ENCODE measurements at regions not wholly inside any gene's neighbourhood (a gene's known extent, or its start where the extent isn't known, plus 50 kb on each side); places are given as distances from the start of the nearest gene placed in this dataset.

- H3K9ac ChIP-seq (ENCODE audit: low read depth, low read length), result peak overlapping the region; percentile 63; the same call in 1 of the 2 replicates
- H3K4me1 ChIP-seq (ENCODE audit: insufficient read depth, low read length), result peaks cover 3% of the 10 kb centered on the region
- no peaks in the 10 kb centered on the region for H3K9me3 ChIP-seq (ENCODE audit: control insufficient read depth, insufficient read depth, low read length)
- no peaks in the 10 kb centered on the region for H3K36me3 ChIP-seq (ENCODE audit: insufficient read depth, low read length)
These were observed 120.7 kb upstream of the JUN start for GRCh38 chr1:58904299-58905125.

GRCh38 chr1:58905126-58905490 is 121.3 kb upstream of the JUN start:
- no peaks in the 10 kb centered on the region for H3K9me3 ChIP-seq (ENCODE audit: control insufficient read depth, insufficient read depth, low read length)
- H3K36me3 ChIP-seq (ENCODE audit: insufficient read depth, low read length), result no peaks in the 10 kb centered on the region
- H3K4me1 ChIP-seq (ENCODE audit: insufficient read depth, low read length), result peaks cover 3% of the 10 kb centered on the region
- H3K9ac ChIP-seq (ENCODE audit: low read depth, low read length), result no peak overlapping the region

GRCh38 chr1:58905628-58906221 is 121.9 kb upstream of the JUN start:
- no peak overlapping the region for H3K9ac ChIP-seq (ENCODE audit: low read depth, low read length)
- no peaks in the 10 kb centered on the region for H3K9me3 ChIP-seq (ENCODE audit: control insufficient read depth, insufficient read depth, low read length)
- H3K4me1 ChIP-seq (ENCODE audit: insufficient read depth, low read length), result peaks cover 3% of the 10 kb centered on the region
- H3K36me3 ChIP-seq (ENCODE audit: insufficient read depth, low read length), result no peaks in the 10 kb centered on the region

- peaks cover 8% of the 10 kb centered on the region for H3K4me1 ChIP-seq (ENCODE audit: insufficient read depth, low read length)
- H3K36me3 ChIP-seq (ENCODE audit: insufficient read depth, low read length), result no peaks in the 10 kb centered on the region
These were observed 123.6 kb upstream of the JUN start for GRCh38 chr1:58907398-58907797.

GRCh38 chr1:58908561-58909560 is 125.0 kb upstream of the JUN start:
- Histone ChIP-seq H3K9ac (ENCODE audit: low read depth, low read length) (no peak overlapping the region), H3K36me3 (ENCODE audit: insufficient read depth, low read length) (no peaks in the 10 kb centered on the region), H3K4me1 (ENCODE audit: insufficient read depth, low read length) (peaks cover 8% of the 10 kb centered on the region; the same call in 1 of the 2 replicates), H3K9me3 (ENCODE audit: control insufficient read depth, insufficient read depth, low read length) (no peaks in the 10 kb centered on the region)

More at GRCh38 chr1:58907398-58907797, 123.6 kb upstream of the JUN start:
- H3K9ac ChIP-seq (ENCODE audit: low read depth, low read length), result no peak overlapping the region
- H3K9me3 ChIP-seq (ENCODE audit: control insufficient read depth, insufficient read depth, low read length), result no peaks in the 10 kb centered on the region

- Histone ChIP-seq H3K36me3 (ENCODE audit: insufficient read depth, low read length) (no peaks in the 10 kb centered on the region), H3K9me3 (ENCODE audit: control insufficient read depth, insufficient read depth, low read length) (peaks cover under 1% of the 10 kb centered on the region; the same call in 1 of the 2 replicates), H3K4me1 (ENCODE audit: insufficient read depth, low read length) (peaks cover 8% of the 10 kb centered on the region; the same call in 1 of the 2 replicates), H3K9ac (ENCODE audit: low read depth, low read length) (no peak overlapping the region)
These were observed 126.3 kb upstream of the JUN start for GRCh38 chr1:58909914-58910681.

GRCh38 chr1:58911841-58912499 is 128.1 kb upstream of the JUN start:
- Histone ChIP-seq H3K9me3 (ENCODE audit: control insufficient read depth, insufficient read depth, low read length) (peaks cover 3% of the 10 kb centered on the region; the same call in 1 of the 2 replicates), H3K9ac (ENCODE audit: low read depth, low read length) (no peak overlapping the region), H3K4me1 (ENCODE audit: insufficient read depth, low read length) (0 out of 2 replicates have a peak, but pooled peaks cover 5% of the 10 kb centered on the region), H3K36me3 (ENCODE audit: insufficient read depth, low read length) (no peaks in the 10 kb centered on the region)

GRCh38 chr1:58914925-58915324 is 131.1 kb upstream of the JUN start:
- H3K36me3 ChIP-seq (ENCODE audit: insufficient read depth, low read length), result no peaks in the 10 kb centered on the region
- H3K9me3 ChIP-seq (ENCODE audit: control insufficient read depth, insufficient read depth, low read length), result peaks cover 3% of the 10 kb centered on the region; the same call in 1 of the 2 replicates
- no peak overlapping the region for H3K9ac ChIP-seq (ENCODE audit: low read depth, low read length)
- 0 out of 2 replicates have a peak, but pooled peaks cover 5% of the 10 kb centered on the region for H3K4me1 ChIP-seq (ENCODE audit: insufficient read depth, low read length)

- Histone ChIP-seq H3K9ac (ENCODE audit: low read depth, low read length) (no peak overlapping the region), H3K4me1 (ENCODE audit: insufficient read depth, low read length) (no peaks in the 10 kb centered on the region), H3K36me3 (ENCODE audit: insufficient read depth, low read length) (no peaks in the 10 kb centered on the region), H3K9me3 (ENCODE audit: control insufficient read depth, insufficient read depth, low read length) (peaks cover 3% of the 10 kb centered on the region; the same call in 1 of the 2 replicates)
These were observed 133.6 kb upstream of the JUN start for GRCh38 chr1:58917436-58917835.

GRCh38 chr1:58919226-58919958 is 135.5 kb upstream of the JUN start:
- H3K36me3 ChIP-seq (ENCODE audit: insufficient read depth, low read length), result no peaks in the 10 kb centered on the region
- H3K9ac ChIP-seq (ENCODE audit: low read depth, low read length), result no peak overlapping the region
- H3K9me3 ChIP-seq (ENCODE audit: control insufficient read depth, insufficient read depth, low read length), result peaks cover 3% of the 10 kb centered on the region; the same call in 1 of the 2 replicates
- H3K4me1 ChIP-seq (ENCODE audit: insufficient read depth, low read length), result no peaks in the 10 kb centered on the region

GRCh38 chr1:58919959-58920321 is 136.1 kb upstream of the JUN start:
- H3K9ac ChIP-seq (ENCODE audit: low read depth, low read length), result no peak overlapping the region
- H3K36me3 ChIP-seq (ENCODE audit: insufficient read depth, low read length), result no peaks in the 10 kb centered on the region
- peaks cover 3% of the 10 kb centered on the region; the same call in 1 of the 2 replicates for H3K9me3 ChIP-seq (ENCODE audit: control insufficient read depth, insufficient read depth, low read length)

GRCh38 chr1:58921342-58921741 is 137.5 kb upstream of the JUN start:
- Histone ChIP-seq H3K36me3 (ENCODE audit: insufficient read depth, low read length) (no peaks in the 10 kb centered on the region), H3K9me3 (ENCODE audit: control insufficient read depth, insufficient read depth, low read length) (no peaks in the 10 kb centered on the region), H3K4me1 (ENCODE audit: insufficient read depth, low read length) (no peaks in the 10 kb centered on the region), H3K9ac (ENCODE audit: low read depth, low read length) (no peak overlapping the region)

More at GRCh38 chr1:58919959-58920321, 136.1 kb upstream of the JUN start:
- H3K4me1 ChIP-seq (ENCODE audit: insufficient read depth, low read length), result no peaks in the 10 kb centered on the region

All from ES-I3 (cell line).